DMS153 treated with DMSO at 0.1 percent for 48 hours (cell line): ENCODE measurements at regions not wholly inside any gene's neighbourhood (a gene's known extent, or its start where the extent isn't known, plus 50 kb on each side); places are given as distances from the start of the nearest gene placed in this dataset.

Source experiments
- DNase-seq: peaks from one replicate; lab custom pipeline; 2025; ENCODE audit not compliant: unreplicated experiment; lab: John Stamatoyannopoulos, UW

- DNase-seq, result no peak
Measured at GRCh38 chr4:137640838-137641158, 108.5 kb upstream of the PCDH18 start.

DNA sequence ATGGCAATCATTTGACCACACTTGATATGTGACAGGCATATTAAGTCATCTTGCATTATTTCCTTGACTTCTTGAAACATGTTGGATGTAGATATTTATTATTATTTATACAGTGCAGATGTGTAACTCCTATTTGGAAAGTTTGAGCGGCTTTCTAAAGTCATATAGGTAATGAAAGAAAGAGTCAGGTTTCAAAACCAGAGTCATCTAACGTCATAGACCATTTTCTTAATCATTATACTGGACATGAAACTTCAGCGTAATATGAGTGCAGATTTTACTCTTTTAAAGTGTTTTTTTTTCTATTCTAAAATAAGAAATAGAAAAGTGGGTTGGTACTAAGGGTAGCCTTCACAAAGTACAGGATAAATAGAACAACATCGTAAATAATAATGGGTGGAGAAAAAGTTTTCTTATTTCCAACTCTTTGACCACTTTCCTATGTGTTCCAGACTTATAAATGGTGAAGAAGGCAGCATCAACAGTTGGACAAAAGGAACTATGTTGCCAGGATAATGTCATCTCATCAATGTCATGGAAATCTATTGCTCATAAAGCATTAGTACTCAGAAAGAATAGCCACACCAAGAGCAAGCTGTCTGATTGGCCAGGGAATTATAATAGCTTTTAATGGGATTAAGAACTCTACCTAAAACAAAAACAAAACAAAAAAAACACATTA, 108.0 kb upstream of the PCDH18 start:
- no peak for DNase-seq

DNA sequence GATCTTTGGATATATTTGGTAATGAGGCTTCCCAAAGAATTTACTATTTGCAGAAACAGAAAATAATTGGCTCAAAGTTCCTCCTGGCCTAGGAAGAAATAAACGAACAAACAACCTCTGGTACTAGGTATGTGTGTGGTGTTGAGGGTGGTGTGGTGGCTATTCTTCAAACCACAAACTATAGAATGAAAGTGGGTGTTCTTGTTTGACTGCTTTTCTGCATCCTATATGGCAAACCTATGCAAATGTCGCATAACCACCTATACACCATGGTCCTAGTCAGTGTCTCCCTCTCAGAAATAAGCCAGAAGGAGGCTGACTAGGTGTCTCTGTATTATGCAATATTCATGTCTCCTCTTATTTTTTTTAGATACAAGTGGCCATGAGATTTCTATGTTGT, 106.6 kb upstream of the PCDH18 start:
- DNase-seq, result no peak

DNA sequence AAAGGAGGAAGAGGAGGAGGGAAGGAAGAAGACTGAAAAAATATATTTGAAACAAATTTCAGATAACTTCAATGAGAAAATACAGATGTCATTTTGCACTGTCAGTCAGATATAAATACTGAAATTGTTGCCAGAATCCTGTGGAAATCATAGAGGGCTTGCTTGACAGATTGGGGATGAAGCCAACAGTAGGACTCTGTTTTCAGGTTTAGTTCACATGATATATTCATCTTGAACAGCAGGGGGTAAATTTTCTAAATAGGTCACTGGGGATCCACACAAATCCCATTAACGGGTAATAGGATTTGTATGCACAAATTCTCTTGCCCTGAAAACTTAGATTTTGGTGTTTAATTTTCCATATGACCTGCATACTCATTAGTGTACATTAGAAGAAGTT, 103.3 kb upstream of the PCDH18 start:
- DNase-seq, result no peak

DNA sequence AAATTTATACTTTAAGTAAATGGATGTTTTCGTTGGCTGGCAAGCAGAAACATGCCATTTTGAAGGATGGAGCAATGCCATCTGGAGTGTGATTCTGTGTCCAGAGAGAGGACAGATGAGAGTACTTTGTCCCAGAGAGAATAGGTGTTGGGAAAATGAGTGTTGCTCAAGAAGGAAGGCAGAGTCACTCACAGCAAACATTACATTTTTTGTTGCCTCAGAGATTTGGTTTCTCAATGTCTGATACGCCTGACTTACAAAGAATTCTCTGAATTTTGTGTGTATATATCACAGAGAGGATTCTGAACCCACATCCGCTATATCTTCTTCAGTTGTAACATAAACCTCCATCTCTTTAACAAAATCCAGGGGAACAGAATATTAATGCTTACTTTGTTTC, 102.8 kb upstream of the PCDH18 start:
- DNase-seq, result no peak

DNA sequence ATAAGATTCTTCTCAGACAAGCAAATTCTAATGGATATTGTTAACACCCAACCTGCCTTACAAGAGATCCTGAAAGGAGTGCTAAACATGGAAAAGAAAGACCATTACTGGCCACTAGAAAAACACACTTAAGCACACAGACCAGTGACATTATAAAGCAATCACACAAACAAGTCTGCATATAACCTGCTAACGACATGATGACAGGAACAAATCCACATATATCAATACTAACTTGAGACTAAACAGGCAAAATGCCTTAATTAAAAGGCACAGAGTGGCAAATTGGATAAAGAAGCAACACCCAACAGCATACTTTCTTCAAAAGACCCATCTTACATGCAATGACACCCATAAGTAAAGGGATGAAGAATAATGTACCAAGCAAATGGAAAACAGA, 100.5 kb upstream of the PCDH18 start:
- DNase-seq, result no peak

DNA sequence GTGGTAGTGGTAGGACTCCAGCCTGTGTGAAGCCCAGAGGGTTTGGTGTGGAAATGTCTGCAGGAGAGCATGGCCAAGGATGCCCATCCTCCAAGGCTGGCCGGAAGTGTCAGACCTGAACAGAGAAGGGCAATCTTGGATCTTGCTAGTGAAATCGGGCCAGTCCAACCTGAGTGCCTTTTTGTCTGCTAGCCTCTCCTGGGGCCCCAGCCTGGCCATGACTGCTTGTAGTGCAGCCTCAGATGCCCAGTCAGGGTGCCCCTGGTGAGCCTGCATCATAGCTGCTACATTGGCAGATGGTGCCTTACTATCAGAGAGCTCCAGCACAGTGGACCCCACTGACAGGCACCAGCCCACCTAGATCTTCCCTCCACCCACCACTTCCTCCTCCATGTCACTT, 99.3 kb upstream of the PCDH18 start:
- no peak for DNase-seq

- DNase-seq, result no peak
Measured at GRCh38 chr4:137630252-137630651, 98.0 kb upstream of the PCDH18 start.

- DNase-seq, result no peak
Measured at GRCh38 chr4:137627739-137628460, 95.6 kb upstream of the PCDH18 start.

- no peak for DNase-seq
Measured at GRCh38 chr4:137626942-137627738, 94.8 kb upstream of the PCDH18 start.

DNA sequence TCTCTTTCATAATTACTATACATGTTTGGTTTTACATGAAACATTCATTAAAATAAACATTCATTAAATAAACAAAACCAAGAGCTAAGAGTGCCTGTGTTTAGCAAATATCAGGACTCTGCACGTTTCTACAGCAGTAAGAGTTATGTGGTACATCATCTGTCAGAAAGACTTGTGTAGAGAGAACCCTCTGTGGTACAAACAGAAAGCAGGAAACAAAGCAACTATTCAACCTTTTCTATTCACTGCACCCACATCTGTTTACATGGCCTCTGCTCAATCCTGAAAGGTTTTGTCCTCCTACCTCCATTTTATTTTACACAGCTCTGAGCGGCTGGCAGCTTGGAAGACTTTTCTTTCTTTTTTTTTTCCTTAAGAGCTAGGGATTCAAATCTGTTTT, 90.7 kb upstream of the PCDH18 start:
- DNase-seq, result peak; percentile 79

- peak; percentile 68 for DNase-seq
Measured at GRCh38 chr4:137621056-137621455, 88.8 kb upstream of the PCDH18 start.

GRCh38 chr4:137614491-137614890, 82.2 kb upstream of the PCDH18 start:
- DNase-seq, result peak; percentile 70

DNA sequence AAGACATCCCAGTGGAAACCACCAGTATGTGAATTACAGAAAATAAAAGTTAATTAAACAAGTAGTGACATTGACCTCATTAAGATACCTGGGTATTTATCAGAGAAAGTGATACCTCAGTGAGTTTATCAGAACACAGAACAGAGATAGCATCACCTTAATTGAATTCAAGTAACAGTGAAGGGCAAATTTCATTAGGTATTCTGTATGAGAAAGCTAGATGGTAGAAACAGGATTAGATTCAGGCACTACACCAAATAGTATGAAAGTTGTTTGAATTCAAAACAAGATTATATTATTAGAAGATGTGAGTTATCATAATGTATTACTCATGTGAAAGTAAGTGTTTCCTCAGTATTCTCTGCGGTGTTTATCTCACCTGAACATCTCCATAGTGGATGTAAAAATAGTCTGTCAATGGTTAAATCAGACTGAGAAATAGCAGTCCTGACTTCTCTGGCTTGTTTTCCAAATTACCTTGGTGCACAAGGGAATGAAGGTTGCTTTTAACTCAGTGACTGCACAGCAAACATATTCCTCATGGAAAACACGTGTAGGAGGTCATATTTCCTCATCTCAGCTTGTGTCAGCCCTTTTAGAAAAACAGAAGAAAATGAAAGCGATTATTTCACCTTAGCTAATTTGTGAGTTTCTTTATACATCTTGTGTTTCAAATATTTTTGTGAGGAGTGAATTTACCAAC, 79.9 kb upstream of the PCDH18 start:
- DNase-seq, result no peak

DNA sequence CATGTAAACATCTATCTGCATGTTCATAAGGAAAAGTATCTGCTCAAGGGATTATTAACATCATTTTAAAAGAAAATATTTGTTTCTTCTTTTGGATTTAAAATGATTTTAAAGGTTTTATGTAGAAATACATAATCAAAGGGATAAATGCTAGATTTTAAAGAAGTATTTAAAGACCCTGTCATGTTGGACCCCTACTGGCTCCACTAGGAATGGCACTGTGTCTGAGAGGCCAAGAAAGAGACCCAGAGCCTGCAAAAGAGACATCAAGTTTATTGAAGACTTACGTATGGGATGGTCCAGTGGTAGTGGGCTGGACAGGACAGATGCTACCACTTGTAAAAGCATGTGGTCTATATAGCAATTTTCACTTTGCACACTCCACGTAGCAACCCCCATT, 78.7 kb upstream of the PCDH18 start:
- DNase-seq, result no peak

DNA sequence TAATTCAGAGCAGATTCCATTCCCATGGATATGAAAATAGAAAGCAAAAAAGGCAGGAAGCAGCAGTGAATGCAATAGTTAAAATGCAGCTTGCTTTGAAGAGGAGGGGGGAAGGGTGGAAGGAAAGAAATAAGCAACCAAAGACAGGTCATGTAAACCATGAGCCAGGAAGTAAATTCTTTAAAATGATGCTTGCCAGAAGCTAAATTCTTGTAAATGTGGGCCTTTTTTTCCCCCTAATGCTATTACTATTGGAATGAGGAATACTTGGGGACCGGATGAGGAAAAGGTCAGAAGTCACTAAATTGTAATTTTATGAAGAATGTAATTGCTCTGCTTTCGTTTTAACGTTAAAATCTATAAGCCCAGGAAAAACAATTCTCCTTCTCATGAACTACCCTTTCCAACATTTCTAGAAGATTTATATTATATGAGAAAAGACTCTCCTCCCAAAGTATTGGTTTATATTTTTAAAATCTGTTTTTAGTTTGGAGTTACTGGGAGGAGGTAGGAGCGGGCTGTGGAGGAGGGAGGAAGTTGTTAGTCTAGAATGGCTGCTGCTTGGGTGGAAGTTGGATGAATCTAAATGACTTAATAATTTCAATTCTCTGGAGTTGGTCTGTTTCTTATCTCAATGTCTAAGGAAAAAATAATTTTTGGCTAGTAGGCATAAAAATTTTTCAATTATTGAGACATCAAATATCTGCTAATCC, 77.6 kb upstream of the PCDH18 start:
- DNase-seq, result no peak

DNA sequence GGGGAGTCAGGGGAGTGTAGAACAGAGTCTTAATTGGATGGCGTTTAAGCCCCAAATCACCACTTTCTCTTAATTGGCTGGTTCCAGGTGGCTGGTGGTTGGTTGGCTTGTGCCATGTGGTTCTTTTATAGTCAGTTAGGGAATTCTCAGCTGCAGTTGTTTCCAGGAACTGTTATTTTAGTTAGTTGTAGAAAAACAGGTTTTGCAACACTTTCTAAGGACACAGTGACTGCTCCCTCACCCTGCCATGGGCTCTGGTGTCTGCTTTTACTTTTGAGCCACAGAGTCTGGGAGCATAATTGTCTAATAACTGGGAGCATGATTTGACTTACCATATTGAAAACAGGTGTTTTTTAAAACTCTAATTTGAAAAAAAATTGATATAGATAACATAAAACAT, 75.8 kb upstream of the PCDH18 start:
- no peak for DNase-seq

GRCh38 chr4:137602436-137602835, 70.1 kb upstream of the PCDH18 start:
- DNase-seq, result no peak

DNA sequence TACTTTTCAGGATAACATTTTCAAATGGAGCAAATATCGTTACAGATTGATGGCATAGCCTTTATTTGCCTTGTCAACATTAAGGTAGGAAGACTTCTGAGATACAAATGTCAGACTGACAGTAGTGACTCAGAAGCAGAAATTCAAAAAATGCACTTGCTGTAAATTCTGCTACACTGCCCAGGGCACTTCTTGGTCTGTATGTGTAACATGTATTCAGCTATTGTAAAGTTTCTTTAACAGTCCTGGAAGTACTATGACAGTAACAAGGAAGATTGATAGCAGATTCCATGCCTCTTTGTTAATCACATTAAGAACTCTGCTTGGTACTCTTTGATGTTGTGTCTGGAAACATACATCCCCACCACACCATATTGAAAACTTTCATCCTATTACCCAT, 69.6 kb upstream of the PCDH18 start:
- DNase-seq, result no peak

DNA sequence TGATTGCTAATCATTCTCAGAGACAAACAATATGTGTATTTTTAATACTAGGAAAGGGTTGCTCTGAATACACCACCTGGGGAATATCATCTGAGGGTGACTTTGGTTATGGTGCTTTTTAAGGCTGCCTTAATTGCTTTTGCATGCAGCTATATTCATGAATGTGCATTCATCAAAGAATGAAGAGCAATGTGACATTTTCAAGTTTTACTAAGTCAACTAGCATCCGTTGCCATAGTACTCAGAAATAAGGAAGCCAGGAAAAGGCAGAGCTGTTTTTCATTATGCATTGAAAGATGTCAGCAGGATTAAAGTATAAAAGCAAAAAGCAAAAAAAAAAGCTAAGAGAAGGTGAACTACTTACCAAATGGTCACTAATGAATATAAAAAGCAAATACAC, 67.4 kb upstream of the PCDH18 start:
- no peak for DNase-seq
